ENCODE measurements at regions not wholly inside any gene's neighbourhood (a gene's known extent, or its start where the extent isn't known, plus 50 kb on each side); places are given as distances from the start of the nearest gene placed in this dataset.
"Not testable (repeated sequence)": the region's sequence is repeated elsewhere in the genome, so short reads cannot be mapped to it uniquely, and the experiment has no call there.

DNA sequence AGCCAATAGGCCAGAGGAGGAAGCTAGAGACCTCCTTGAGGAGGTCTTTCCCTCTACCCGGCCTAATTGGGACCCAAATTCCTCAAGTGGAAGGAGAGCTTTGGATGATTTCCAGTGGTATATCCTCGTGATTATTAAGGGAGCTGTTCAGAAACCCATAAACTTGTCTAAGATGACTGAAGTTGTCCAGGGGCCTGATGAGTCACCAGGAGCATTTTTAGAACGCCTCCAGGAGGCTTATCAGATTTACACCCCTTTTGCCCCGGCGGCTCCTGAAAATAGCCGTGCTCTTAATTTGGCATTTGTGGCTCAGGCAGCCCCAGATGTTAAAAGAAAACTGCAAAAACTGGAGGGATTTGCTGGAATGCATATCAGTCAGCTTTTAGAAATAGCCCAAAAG lies 198.1 kb downstream of the ZNF486 start:
- H3K27me3 Mint-ChIP-seq (ENCODE audit: low read depth), result peaks cover 6% of the 10 kb centered on the region
- H3K36me3 Mint-ChIP-seq (ENCODE audit: insufficient read depth in 2 of 2), result peaks cover 0 to 4% of the 10 kb centered on the region in 2 donors
- peaks cover 5% of the 10 kb centered on the region for H3K4me1 Mint-ChIP-seq (ENCODE audit: low read depth)

GRCh38 chr19:20359933-20360720 lies 193.1 kb downstream of the ZNF486 start:
- ATAC-seq (replicated peaks in 1 of 2), result no peak
- no peak overlapping the region for H3K4me3 Mint-ChIP-seq

More for the DNA sequence above, 198.1 kb downstream of the ZNF486 start:
- H3K27ac Mint-ChIP-seq, result no peak overlapping the region
- DNase-seq (no peak), ATAC-seq (replicated peaks in 1 of 2) (no peak)
- H3K9me3 Mint-ChIP-seq, result peaks cover 0 to 7% of the 10 kb centered on the region in 2 donors
- H3K4me3 Mint-ChIP-seq, result no peak overlapping the region

GRCh38 chr19:20358841-20359465 lies 191.9 kb downstream of the ZNF486 start:
- not testable (repeated sequence) for DNase-seq; H3K9me3 Mint-ChIP-seq; H3K36me3 Mint-ChIP-seq (ENCODE audit: insufficient read depth in 2 of 2); H3K27me3 Mint-ChIP-seq (ENCODE audit: low read depth); H3K27ac Mint-ChIP-seq; H3K4me1 Mint-ChIP-seq (ENCODE audit: low read depth); ATAC-seq (replicated peaks in 1 of 2); H3K4me3 Mint-ChIP-seq

More at GRCh38 chr19:20359933-20360720, 193.1 kb downstream of the ZNF486 start:
- H3K27ac Mint-ChIP-seq, result no peak overlapping the region
- DNase-seq, result peak in 1 of 2 donors; percentile 19
- H3K27me3 Mint-ChIP-seq (ENCODE audit: low read depth), result no peaks in the 10 kb centered on the region
- H3K9me3 Mint-ChIP-seq, result peaks cover 7 to 9% of the 10 kb centered on the region in 2 donors
- H3K4me1 Mint-ChIP-seq (ENCODE audit: low read depth), result no peaks in the 10 kb centered on the region
- H3K36me3 Mint-ChIP-seq (ENCODE audit: insufficient read depth in 2 of 2), result peaks cover 2% of the 10 kb centered on the region in 2 donors

- DNase-seq (no peak), ATAC-seq (replicated peaks in 1 of 2) (no peak)
- peaks cover 8 to 9% of the 10 kb centered on the region in 2 donors for H3K9me3 Mint-ChIP-seq
- no peaks in the 10 kb centered on the region for H3K27me3 Mint-ChIP-seq (ENCODE audit: low read depth)
- H3K4me1 Mint-ChIP-seq (ENCODE audit: low read depth), result no peaks in the 10 kb centered on the region
- no peak overlapping the region for H3K27ac Mint-ChIP-seq
- H3K36me3 Mint-ChIP-seq (ENCODE audit: insufficient read depth in 2 of 2), result peaks cover 2% of the 10 kb centered on the region in 2 donors
- no peak overlapping the region for H3K4me3 Mint-ChIP-seq
These were observed 190.9 kb downstream of the ZNF486 start for GRCh38 chr19:20357921-20358320.

- no peak overlapping the region for H3K27ac Mint-ChIP-seq
- H3K4me3 Mint-ChIP-seq, result no peak overlapping the region
- no peaks in the 10 kb centered on the region for H3K36me3 Mint-ChIP-seq (ENCODE audit: insufficient read depth in 2 of 2)
- no peaks in the 10 kb centered on the region for H3K4me1 Mint-ChIP-seq (ENCODE audit: low read depth)
- peaks cover 0 to 2% of the 10 kb centered on the region in 2 donors for H3K9me3 Mint-ChIP-seq
- no peak for ATAC-seq (replicated peaks in 1 of 2)
- no peaks in the 10 kb centered on the region for H3K27me3 Mint-ChIP-seq (ENCODE audit: low read depth)
- DNase-seq, result no peak
These were observed 184.2 kb downstream of the ZNF486 start for GRCh38 chr19:20351244-20351643.

- no peaks in the 10 kb centered on the region for H3K36me3 Mint-ChIP-seq (ENCODE audit: insufficient read depth in 2 of 2)
- no peaks in the 10 kb centered on the region for H3K9me3 Mint-ChIP-seq
- H3K4me1 Mint-ChIP-seq (ENCODE audit: low read depth), result no peaks in the 10 kb centered on the region
- no peak for ATAC-seq (replicated peaks in 1 of 2)
- H3K27me3 Mint-ChIP-seq (ENCODE audit: low read depth), result no peaks in the 10 kb centered on the region
- no peak for DNase-seq
- no peak overlapping the region for H3K27ac Mint-ChIP-seq
- no peak overlapping the region for H3K4me3 Mint-ChIP-seq
These were observed 182.2 kb downstream of the ZNF486 start for GRCh38 chr19:20349206-20349605.

- Mint-ChIP-seq H3K9me3 (peaks cover 0 to 1% of the 10 kb centered on the region in 2 donors), H3K36me3 (ENCODE audit: insufficient read depth in 2 of 2) (peaks cover 0 to 2% of the 10 kb centered on the region in 2 donors), H3K4me1 (ENCODE audit: low read depth) (no peaks in the 10 kb centered on the region), H3K4me3 (no peak overlapping the region), H3K27ac (no peak overlapping the region), H3K27me3 (ENCODE audit: low read depth) (no peaks in the 10 kb centered on the region)
- ATAC-seq (replicated peaks in 1 of 2) (no peak), DNase-seq (no peak)
These were observed 172.4 kb downstream of the ZNF486 start for GRCh38 chr19:20339444-20339843.

DNA sequence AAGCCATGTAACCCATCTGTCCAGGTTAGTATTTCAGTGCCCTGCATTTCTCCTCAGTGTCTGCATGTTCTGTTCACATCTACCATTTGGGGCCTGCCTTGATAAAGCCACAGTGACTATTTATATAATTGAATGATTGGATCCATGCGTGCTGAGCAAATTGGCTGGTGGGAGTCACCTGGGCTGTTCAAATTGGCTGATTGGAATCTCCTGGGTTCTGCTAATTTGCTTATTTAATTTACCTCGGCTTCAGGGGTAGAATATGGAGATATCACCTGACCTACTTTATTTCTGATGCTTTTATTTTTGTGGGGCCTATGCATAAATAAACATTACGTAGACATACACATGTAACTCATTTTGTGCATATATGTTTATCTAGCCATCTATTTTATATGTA lies 167.7 kb downstream of the ZNF486 start:
- ATAC-seq (replicated peaks in 1 of 2) (no peak), DNase-seq (no peak)
- Mint-ChIP-seq H3K9me3 (peaks cover 2% of the 10 kb centered on the region in 2 donors), H3K4me1 (ENCODE audit: low read depth) (no peaks in the 10 kb centered on the region), H3K4me3 (no peak overlapping the region), H3K27ac (no peak overlapping the region), H3K36me3 (ENCODE audit: insufficient read depth in 2 of 2) (peaks cover 2 to 3% of the 10 kb centered on the region in 2 donors), H3K27me3 (ENCODE audit: low read depth) (no peaks in the 10 kb centered on the region)

GRCh38 chr19:20333508-20333907 lies 166.5 kb downstream of the ZNF486 start:
- Mint-ChIP-seq H3K36me3 (ENCODE audit: insufficient read depth in 2 of 2) (peaks cover 2 to 3% of the 10 kb centered on the region in 2 donors), H3K4me3 (no peak overlapping the region), H3K4me1 (ENCODE audit: low read depth) (no peaks in the 10 kb centered on the region), H3K9me3 (peaks cover 2% of the 10 kb centered on the region in 2 donors), H3K27me3 (ENCODE audit: low read depth) (no peaks in the 10 kb centered on the region), H3K27ac (no peak overlapping the region)
- ATAC-seq (replicated peaks in 1 of 2), result no peak
- DNase-seq, result no peak

- Mint-ChIP-seq H3K4me3 (no peak overlapping the region), H3K9me3 (peaks cover 4% of the 10 kb centered on the region in 2 donors), H3K36me3 (ENCODE audit: insufficient read depth in 2 of 2) (no peaks in the 10 kb centered on the region), H3K27ac (peak overlapping the region; percentile 55), H3K27me3 (ENCODE audit: low read depth) (no peaks in the 10 kb centered on the region), H3K4me1 (ENCODE audit: low read depth) (peaks cover 13% of the 10 kb centered on the region)
- ATAC-seq (replicated peaks in 1 of 2) (peak; percentile 85 to 94), DNase-seq (peak; percentile 2 to 30)
These were observed 158.1 kb downstream of the ZNF486 start for GRCh38 chr19:20325151-20325550.

- ATAC-seq (replicated peaks in 1 of 2) (no peak), DNase-seq (no peak)
- H3K27me3 Mint-ChIP-seq (ENCODE audit: low read depth), result no peaks in the 10 kb centered on the region
- peaks cover 13% of the 10 kb centered on the region for H3K4me1 Mint-ChIP-seq (ENCODE audit: low read depth)
- H3K9me3 Mint-ChIP-seq, result peaks cover 4% of the 10 kb centered on the region in 2 donors
- H3K27ac Mint-ChIP-seq, result no peak overlapping the region
- H3K36me3 Mint-ChIP-seq (ENCODE audit: insufficient read depth in 2 of 2), result no peaks in the 10 kb centered on the region
- no peak overlapping the region for H3K4me3 Mint-ChIP-seq
These were observed 154.2 kb downstream of the ZNF486 start for GRCh38 chr19:20321139-20321763.

DNA sequence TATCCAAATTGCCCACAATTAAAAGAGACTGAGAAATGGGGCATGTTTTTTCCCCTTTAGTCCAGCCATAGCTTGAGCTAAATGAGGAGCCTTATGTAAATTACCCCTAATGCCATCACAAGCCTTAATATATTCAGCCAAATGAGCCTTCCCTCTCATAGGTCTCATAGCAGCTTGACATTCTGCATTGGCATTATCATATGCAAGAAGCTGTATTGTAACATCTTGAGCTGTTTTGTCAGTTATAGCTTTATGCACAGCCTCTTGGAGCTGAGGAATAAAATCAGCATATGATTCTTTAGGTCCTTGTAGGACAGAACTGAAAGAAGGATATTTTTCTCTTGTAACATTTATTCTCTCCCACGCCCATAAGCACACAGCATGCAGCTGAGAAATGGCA lies 153.2 kb downstream of the ZNF486 start:
- Mint-ChIP-seq H3K4me1 (ENCODE audit: low read depth) (peaks cover 10% of the 10 kb centered on the region), H3K27ac (no peak overlapping the region), H3K9me3 (peaks cover 4% of the 10 kb centered on the region in 2 donors), H3K27me3 (ENCODE audit: low read depth) (no peaks in the 10 kb centered on the region), H3K4me3 (no peak overlapping the region), H3K36me3 (ENCODE audit: insufficient read depth in 2 of 2) (no peaks in the 10 kb centered on the region)
- DNase-seq, result no peak
- ATAC-seq (replicated peaks in 1 of 2), result no peak

GRCh38 chr19:20318616-20319015 lies 151.6 kb downstream of the ZNF486 start:
- Mint-ChIP-seq H3K4me3 (no peak overlapping the region), H3K9me3 (peaks cover 4% of the 10 kb centered on the region in 2 donors), H3K36me3 (ENCODE audit: insufficient read depth in 2 of 2) (no peaks in the 10 kb centered on the region), H3K27me3 (ENCODE audit: low read depth) (no peaks in the 10 kb centered on the region), H3K4me1 (ENCODE audit: low read depth) (no peaks in the 10 kb centered on the region), H3K27ac (no peak overlapping the region)
- ATAC-seq (replicated peaks in 1 of 2) (no peak), DNase-seq (no peak)

Measured in activated T-cell treated with anti-CD3 and anti-CD28 coated beads, Interleukin-2, amount 50 U/mL, for 72 hours (primary cell).